HepG2 (cell line): ENCODE measurements at regions not wholly inside any gene's neighbourhood (a gene's known extent, or its start where the extent isn't known, plus 50 kb on each side); places are given as distances from the start of the nearest gene placed in this dataset.
A peak's percentile ranks its signal among the peaks of the same experiment; 100 is the strongest.

Source experiments
- AGO2 ChIP-seq: fragments of 200-400 bp; formaldehyde crosslinking; optimal IDR thresholded peaks from 2 replicates; pipeline ENCODE3; 2017; ENCODE audit warnings: mild to moderate bottlenecking, low read depth, low read length, moderate library complexity
- FOXA1 ChIP-seq, 2 experiments: fragments of 450-650 bp in 1 of 2; sonication (generic) in 1 of 2; formaldehyde crosslinking in 1 of 2; IDR thresholded peaks; 2 replicates each; pipeline versions ENCODE4 v1.4.0 to v1.6.1; 2016 to 2020; ENCODE audit warnings: missing genetic modification reagents in 1 of 2
- NFE2L1 ChIP-seq: sonication (generic); formaldehyde crosslinking; IDR thresholded peaks from 2 replicates; pipeline ENCODE4 v1.4.0; 2020; ENCODE audit warnings: missing genetic modification reagents, mild to moderate bottlenecking, borderline replicate concordance
- PAWR ChIP-seq: sonication (generic); formaldehyde crosslinking; IDR thresholded peaks from 2 replicates; pipeline ENCODE4 v1.4.0; 2020; ENCODE audit warnings: missing genetic modification reagents, mild to moderate bottlenecking, borderline replicate concordance
- PAXIP1 ChIP-seq: sonication (generic); formaldehyde crosslinking; conservative IDR thresholded peaks from 2 replicates; pipeline ENCODE4 v1.4.0; 2020; ENCODE audit warnings: mild to moderate bottlenecking, missing genetic modification reagents, moderate library complexity
- POGZ ChIP-seq: sonication (generic); formaldehyde crosslinking; IDR thresholded peaks from 2 replicates; pipeline ENCODE4 v1.4.0; 2020; ENCODE audit warnings: mild to moderate bottlenecking, missing genetic modification reagents
- RBFOX2 ChIP-seq: fragments of 200-400 bp; formaldehyde crosslinking; IDR thresholded peaks from 2 replicates; pipeline ENCODE4 v1.6.1; 2017; ENCODE audit warnings: low read depth, mild to moderate bottlenecking, low read length
- RCOR2 ChIP-seq: IDR thresholded peaks from 2 replicates; pipeline ENCODE4 v1.6.1; 2016; ENCODE audit warnings: missing biosample characterization, missing genetic modification reagents
- RXRA ChIP-seq: sonication (generic); formaldehyde crosslinking; IDR thresholded peaks from 2 replicates; pipeline ENCODE4 v1.5.1; 2020; ENCODE audit warnings: missing genetic modification reagents
- RXRB ChIP-seq: IDR thresholded peaks from 2 replicates; pipeline ENCODE4 v1.6.1; 2016; ENCODE audit warnings: borderline replicate concordance, missing genetic modification reagents, missing compliant biosample characterization
- SNAPC2 ChIP-seq: sonication (generic); formaldehyde crosslinking; IDR thresholded peaks from 2 replicates; pipeline ENCODE4 v1.8.1; 2022; ENCODE audit warnings: mild to moderate bottlenecking, missing genetic modification reagents
- ZNF24 ChIP-seq: fragments of 450-650 bp; IDR thresholded peaks from 2 replicates; pipeline ENCODE4 v1.6.1; 2017; ENCODE audit warnings: antibody characterized with exemption, mild to moderate bottlenecking
- ZNF709 ChIP-seq: sonication (generic); formaldehyde crosslinking; IDR thresholded peaks from 2 replicates; pipeline ENCODE4 v1.5.0; 2020; ENCODE audit warnings: mild to moderate bottlenecking, missing genetic modification reagents
- TF ChIP-seq, protein P1 (sequence below): sonication (generic); formaldehyde crosslinking; IDR thresholded peaks from 2 replicates; pipeline ENCODE4 v1.4.0; 2020; ENCODE audit warnings: mild to moderate bottlenecking, missing genetic modification reagents, borderline replicate concordance
- TF ChIP-seq, protein P2 (sequence below): sonication (generic); formaldehyde crosslinking; IDR thresholded peaks from 2 replicates; pipeline ENCODE4 v1.5.1; 2020; ENCODE audit warnings: missing genetic modification reagents, mild to moderate bottlenecking, borderline replicate concordance
- TF ChIP-seq, protein P3 (sequence below): sonication (generic); formaldehyde crosslinking; IDR thresholded peaks from 2 replicates; pipeline ENCODE4 v1.8.1; 2023; ENCODE audit warnings: mild to moderate bottlenecking, missing genetic modification reagents
- TF ChIP-seq, protein P4 (sequence below): sonication (generic); formaldehyde crosslinking; conservative IDR thresholded peaks from 2 replicates; pipeline ENCODE4 v1.8.0; 2022; ENCODE audit warnings: low read depth, missing genetic modification reagents

DNA sequence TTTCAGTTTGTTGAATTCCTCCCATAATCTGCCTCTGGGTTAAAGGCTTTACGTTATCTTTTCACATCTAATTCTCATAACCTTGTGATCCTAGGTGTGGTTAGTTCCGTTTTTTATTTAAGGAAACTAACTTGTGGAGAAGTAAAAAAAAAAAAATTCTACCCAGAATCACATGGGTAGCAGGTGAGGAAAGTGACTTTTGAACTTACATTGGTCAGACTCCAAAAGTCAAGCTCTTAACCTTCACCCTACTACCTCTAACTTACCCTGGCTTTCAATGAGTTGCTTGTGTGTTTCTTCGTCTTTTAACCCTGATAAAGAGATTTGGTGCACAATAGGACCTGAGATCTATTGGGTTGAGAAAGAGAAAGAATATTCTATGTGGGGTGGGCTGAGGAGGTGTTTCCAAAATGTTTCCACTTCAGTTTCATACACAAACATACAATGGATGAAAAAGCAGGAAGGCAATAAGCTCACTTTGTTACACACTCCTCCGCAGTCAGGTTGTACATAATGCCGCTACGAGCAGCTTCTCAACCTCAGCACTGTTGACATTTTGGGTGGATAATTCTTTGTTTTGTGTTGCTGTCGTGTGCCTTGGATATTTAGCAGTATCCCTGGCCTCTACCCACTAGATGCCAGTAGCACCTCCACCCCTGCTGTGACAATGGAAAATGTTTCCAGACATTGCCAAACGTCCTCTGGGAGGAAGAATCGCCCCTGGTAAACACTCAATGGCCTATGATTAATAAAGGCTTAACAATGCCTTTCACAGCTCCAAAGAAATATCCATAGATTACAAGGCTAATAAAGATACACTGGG, 193.0 kb upstream of the ZNF217 start (continued):
- peak; percentile 90 for TF ChIP-seq PAXIP1 (CRISPR knock-in tag)
- TF ChIP-seq PAWR: no peak
- TF ChIP-seq, protein P1, sequence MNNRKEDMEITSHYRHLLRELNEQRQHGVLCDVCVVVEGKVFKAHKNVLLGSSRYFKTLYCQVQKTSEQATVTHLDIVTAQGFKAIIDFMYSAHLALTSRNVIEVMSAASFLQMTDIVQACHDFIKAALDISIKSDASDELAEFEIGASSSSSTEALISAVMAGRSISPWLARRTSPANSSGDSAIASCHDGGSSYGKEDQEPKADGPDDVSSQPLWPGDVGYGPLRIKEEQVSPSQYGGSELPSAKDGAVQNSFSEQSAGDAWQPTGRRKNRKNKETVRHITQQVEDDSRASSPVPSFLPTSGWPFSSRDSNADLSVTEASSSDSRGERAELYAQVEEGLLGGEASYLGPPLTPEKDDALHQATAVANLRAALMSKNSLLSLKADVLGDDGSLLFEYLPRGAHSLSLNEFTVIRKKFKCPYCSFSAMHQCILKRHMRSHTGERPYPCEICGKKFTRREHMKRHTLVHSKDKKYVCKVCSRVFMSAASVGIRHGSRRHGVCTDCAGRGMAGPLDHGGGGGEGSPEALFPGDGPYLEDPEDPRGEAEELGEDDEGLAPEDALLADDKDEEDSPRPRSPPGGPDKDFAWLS (CRISPR knock-in tag): no peak
- TF ChIP-seq ZNF709 (CRISPR knock-in tag): 0 out of 2 replicates have a peak, but pooled peaks have one; percentile 11
- no peak for TF ChIP-seq AGO2
- peak; percentile 23; the same call in 1 of the 2 replicates for TF ChIP-seq SNAPC2 (CRISPR knock-in tag)
- no peak; the same call in 1 of the 2 replicates for TF ChIP-seq RXRA (CRISPR knock-in tag)
- TF ChIP-seq, protein P2, sequence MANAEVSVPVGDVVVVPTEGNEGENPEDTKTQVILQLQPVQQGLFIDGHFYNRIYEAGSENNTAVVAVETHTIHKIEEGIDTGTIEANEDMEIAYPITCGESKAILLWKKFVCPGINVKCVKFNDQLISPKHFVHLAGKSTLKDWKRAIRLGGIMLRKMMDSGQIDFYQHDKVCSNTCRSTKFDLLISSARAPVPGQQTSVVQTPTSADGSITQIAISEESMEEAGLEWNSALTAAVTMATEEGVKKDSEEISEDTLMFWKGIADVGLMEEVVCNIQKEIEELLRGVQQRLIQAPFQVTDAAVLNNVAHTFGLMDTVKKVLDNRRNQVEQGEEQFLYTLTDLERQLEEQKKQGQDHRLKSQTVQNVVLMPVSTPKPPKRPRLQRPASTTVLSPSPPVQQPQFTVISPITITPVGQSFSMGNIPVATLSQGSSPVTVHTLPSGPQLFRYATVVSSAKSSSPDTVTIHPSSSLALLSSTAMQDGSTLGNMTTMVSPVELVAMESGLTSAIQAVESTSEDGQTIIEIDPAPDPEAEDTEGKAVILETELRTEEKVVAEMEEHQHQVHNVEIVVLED (CRISPR knock-in tag): peak; percentile 51; the same call in 1 of the 2 replicates
- TF ChIP-seq ZNF24: no peak
- TF ChIP-seq FOXA1 (IDR thresholded peaks at IDR 0.05): no peak
- TF ChIP-seq FOXA1 (CRISPR knock-in tag; IDR thresholded peaks at IDR 0.05): peak; percentile 73
- TF ChIP-seq, protein P3, sequence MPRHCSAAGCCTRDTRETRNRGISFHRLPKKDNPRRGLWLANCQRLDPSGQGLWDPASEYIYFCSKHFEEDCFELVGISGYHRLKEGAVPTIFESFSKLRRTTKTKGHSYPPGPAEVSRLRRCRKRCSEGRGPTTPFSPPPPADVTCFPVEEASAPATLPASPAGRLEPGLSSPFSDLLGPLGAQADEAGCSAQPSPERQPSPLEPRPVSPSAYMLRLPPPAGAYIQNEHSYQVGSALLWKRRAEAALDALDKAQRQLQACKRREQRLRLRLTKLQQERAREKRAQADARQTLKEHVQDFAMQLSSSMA (CRISPR knock-in tag): no peak
- TF ChIP-seq, protein P4, sequence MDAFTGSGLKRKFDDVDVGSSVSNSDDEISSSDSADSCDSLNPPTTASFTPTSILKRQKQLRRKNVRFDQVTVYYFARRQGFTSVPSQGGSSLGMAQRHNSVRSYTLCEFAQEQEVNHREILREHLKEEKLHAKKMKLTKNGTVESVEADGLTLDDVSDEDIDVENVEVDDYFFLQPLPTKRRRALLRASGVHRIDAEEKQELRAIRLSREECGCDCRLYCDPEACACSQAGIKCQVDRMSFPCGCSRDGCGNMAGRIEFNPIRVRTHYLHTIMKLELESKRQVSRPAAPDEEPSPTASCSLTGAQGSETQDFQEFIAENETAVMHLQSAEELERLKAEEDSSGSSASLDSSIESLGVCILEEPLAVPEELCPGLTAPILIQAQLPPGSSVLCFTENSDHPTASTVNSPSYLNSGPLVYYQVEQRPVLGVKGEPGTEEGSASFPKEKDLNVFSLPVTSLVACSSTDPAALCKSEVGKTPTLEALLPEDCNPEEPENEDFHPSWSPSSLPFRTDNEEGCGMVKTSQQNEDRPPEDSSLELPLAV: no peak
- no peak for TF ChIP-seq NFE2L1 (CRISPR knock-in tag)
- TF ChIP-seq RBFOX2: 0 out of 2 replicates have a peak, but pooled peaks have one; percentile 31
- peak; percentile 94 for TF ChIP-seq RXRB (CRISPR knock-in tag)
- peak; percentile 49; the same call in 1 of the 2 replicates for TF ChIP-seq POGZ
- peak; percentile 44 for TF ChIP-seq RCOR2
